ENCODE measurements at regions not wholly inside any gene's neighbourhood (a gene's known extent, or its start where the extent isn't known, plus 50 kb on each side); places are given as distances from the start of the nearest gene placed in this dataset.
"Not testable (repeated sequence)": the region's sequence is repeated elsewhere in the genome, so short reads cannot be mapped to it uniquely, and the experiment has no call there.

- DNase-seq (ENCODE audit: low spot score): no peak
Measured at GRCh38 chr5:67934976-67935375, 280.6 kb upstream of the PIK3R1 start.

DNA sequence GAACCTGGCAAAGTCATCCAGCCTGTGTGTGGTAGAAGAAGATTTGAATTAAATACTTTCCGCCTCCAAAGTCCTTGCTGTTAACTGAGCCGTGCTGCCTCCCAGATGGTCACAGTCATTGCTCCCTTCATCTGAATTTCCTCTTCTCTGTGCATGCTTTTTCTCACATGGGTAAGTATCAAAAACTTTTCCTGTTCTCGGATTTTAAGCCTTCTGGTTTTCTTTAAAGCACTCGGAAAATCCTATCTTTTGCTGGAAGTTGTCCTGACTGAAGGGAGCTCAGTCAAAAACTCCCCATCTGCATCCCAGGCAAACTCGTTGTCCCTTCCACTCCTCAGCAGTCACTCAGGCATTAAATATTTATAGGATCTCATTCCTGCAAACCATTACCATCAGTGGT, 290.0 kb upstream of the PIK3R1 start:
- no peak for DNase-seq (ENCODE audit: low spot score)

DNA sequence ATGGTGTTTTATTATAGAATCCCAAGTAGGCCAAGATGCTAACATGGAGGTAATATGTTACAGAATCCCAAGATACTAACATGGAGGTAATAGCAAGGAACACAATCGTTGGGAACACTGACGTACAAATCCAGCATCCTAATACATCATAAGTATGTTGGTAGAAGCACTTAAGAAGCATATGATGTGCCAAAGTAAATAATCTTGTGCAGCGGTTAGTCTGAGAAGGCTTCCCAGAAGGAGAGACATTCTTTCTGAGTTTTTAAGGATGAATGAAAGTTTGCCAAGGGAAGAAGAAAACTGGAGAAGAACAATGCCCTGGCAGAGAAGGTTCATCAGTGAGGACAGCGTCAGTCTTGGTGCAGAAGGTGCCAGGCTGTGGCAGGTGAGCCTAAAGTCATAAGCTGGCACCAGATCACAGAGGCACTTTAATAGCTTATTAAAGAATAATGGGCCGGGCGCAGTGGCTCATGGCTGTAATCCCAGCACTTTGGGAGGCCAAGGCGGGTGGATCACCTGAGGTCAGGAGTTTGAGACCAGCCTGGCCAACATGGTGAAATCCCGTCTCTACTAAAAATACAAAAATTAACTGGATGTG, 294.5 kb upstream of the PIK3R1 start:
- DNase-seq (ENCODE audit: low spot score): no peak

DNA sequence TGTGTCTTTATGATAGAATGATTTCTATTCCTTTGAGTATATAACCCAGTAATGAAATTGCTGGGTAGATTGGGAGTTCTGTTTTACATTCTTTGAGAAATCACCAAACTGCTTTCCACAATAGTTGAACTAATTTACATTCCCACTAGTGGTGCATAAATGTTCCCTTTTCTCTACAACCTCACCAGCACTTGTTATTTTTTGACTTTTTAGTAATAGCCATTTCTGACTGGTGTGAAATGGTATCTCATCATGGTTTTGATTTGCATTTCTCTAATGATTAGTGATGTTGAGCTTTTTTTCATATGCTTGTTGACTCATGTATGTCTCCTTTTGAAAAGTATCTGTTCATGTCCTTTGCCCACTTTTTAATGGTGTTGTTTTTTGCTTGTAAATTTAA, 296.0 kb upstream of the PIK3R1 start:
- not testable (repeated sequence) for DNase-seq (ENCODE audit: low spot score)

GRCh38 chr5:67917561-67917960, 298.0 kb upstream of the PIK3R1 start:
- DNase-seq (ENCODE audit: low spot score): no peak

DNA sequence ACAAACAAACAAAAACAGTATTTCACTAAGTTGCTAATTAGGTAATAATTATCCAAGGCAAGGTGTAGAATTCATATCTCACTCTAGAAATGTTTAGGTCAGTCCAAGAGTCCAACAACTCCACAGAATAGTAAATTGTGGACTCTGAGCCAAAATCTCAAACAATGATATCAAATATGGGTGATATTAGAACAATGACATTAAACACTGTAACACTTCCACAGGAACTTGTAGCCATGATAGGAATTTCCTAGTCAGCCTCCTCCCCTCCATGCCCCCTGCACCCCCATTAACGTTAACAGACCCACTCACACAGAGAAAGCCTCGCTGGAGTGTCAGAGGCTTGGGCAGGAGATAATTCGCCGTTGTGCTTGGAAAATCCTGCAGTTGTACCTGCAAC, 305.0 kb upstream of the PIK3R1 start:
- no peak for DNase-seq (ENCODE audit: low spot score)

DNA sequence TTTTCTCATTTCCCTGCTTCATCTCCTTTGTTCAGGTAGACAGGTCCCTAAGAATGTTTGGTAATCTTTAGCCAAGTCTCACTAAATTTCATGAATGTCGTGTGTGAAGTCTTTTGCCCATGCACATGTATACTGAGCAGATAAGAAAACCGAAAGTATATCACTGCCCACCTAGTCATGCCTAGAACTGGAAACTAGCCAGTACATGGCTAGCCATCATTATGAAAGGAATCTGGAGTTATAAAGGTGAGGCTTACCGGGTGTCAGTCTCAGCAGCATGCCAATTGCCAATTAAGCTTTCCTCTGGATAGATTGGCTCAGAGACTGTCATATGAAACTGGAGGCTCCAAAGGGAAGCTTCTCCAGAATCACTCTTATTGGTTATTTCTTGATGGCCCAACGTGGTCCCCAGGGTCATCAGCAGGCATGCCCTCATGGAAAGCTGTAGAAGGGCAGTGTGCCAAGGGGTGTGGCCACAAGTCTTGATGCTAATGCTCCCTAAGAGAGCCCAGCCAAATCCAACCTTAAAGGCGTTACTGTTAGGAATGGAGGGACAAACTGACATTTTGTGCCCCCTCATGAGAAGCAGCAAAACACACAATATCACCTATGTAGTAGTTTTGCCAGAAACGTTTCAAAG, 307.3 kb upstream of the PIK3R1 start:
- DNase-seq (ENCODE audit: low spot score): no peak

- no peak for DNase-seq (ENCODE audit: low spot score)
Measured at GRCh38 chr5:67904366-67904765, 311.2 kb upstream of the PIK3R1 start.

DNA sequence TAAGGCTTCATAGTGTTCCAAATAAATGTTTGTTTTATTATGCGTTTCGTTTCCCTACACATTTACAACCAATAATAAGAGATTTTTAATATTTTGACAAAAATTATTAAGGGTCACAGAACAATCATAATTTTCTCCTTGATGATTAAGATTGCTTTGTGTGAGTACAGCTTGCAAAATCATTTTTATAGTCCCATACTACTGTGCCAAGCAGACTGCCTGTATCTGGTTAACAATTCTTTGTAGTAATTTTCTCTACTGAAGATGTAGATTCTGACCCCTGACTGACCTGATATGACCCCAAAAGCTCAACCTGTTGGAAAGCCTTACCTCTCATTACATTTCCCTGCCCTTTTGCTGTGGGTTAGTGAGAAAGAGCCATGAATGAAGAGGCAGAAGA, 311.9 kb upstream of the PIK3R1 start:
- DNase-seq (ENCODE audit: low spot score): no peak

- DNase-seq (ENCODE audit: low spot score): no peak
Measured at GRCh38 chr5:67903121-67903520, 312.4 kb upstream of the PIK3R1 start.

GRCh38 chr5:67902497-67902830, 313.1 kb upstream of the PIK3R1 start:
- DNase-seq (ENCODE audit: low spot score): no peak

- DNase-seq (ENCODE audit: low spot score): no peak
Measured at GRCh38 chr5:67901814-67902496, 313.6 kb upstream of the PIK3R1 start.

DNA sequence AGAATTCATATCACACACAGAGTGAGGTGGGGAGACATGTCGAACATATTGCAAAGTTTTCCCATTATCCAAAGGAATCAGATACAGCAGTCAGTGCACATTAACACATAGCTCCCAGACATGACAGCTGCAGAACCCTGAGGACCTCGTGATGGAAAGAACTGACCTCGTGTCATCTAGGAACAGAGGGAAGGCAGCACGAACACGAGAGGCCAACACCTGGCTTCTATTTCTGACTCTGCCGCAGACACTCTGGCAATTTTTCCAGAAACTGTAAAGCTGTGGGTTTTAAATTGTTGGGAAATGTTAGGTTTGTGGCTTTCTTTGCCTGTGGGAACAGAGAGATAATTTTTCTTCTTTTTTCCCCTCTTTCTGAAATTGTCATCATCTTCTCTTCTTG, 315.0 kb upstream of the PIK3R1 start:
- no peak for DNase-seq (ENCODE audit: low spot score)

- no peak for DNase-seq (ENCODE audit: low spot score)
Measured at GRCh38 chr5:67897980-67898379, 317.6 kb upstream of the PIK3R1 start.

DNA sequence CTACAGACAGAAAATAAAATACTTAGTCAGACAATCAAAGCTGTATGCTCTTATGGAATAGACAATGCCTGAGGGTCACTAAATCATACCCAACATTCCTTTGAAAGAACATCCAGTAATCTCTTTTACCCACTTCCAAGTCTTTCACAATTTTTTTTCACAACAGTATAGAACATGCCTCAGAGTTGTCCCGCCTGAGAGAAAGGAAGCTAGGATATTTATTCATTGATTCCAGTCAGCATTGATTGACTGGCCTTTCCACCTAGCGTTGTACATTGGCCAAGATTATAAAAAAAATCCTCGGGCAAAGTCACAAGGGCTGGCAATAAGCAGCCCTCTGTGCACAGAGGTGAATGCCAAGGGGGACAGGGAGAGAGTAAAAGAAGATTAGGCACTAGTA, 318.1 kb upstream of the PIK3R1 start:
- DNase-seq (ENCODE audit: low spot score): no peak

DNA sequence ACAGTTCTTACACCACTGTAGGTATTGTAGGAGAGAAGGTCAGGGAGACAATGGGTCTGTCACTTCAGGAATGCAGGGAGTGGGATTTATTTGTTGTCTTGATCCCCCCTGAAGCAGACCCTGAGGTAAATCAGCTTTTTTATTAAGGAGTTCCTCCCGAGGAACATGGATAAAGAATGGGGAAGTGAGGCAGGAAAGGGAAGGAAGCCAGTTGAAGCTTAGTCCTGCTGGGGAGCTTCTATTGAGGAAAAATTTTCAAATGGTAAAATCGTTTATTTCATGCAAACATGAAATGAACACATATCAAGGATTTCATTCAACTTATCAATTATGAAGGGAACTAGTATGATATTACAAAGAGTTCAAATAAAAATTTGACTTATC, 318.6 kb upstream of the PIK3R1 start:
- DNase-seq (ENCODE audit: low spot score): no peak

DNA sequence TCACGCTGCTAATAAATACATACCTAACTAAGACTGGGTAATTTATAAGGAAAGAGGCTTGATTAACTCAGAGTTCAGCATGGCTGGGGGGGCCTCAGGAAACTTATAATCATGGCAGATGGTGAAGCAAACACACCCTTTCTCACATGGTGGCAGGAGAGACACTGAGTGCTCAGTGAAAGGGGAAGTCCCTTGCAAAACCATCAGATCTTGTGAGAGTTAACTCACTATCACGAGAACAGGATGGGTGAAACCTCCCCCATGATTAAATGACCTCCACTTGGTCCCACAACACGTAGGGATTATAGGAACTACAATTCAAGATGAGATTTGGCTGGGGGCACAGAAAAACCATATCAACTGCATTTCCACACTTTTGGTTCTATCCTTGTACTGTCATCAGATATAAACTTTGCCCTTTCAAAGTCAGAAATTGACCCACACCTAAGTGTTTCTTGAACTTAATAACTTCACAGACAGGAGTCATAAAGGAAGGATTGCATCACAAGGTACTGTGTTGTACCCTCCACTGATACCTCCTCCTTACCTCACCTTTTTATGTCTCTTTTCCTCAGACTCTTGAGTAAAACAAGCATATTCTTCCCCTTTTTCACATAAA, 319.1 kb upstream of the PIK3R1 start:
- no peak for DNase-seq (ENCODE audit: low spot score)

GRCh38 chr5:67889870-67890269, 325.7 kb upstream of the PIK3R1 start:
- DNase-seq (ENCODE audit: low spot score): not testable (repeated sequence)

DNA sequence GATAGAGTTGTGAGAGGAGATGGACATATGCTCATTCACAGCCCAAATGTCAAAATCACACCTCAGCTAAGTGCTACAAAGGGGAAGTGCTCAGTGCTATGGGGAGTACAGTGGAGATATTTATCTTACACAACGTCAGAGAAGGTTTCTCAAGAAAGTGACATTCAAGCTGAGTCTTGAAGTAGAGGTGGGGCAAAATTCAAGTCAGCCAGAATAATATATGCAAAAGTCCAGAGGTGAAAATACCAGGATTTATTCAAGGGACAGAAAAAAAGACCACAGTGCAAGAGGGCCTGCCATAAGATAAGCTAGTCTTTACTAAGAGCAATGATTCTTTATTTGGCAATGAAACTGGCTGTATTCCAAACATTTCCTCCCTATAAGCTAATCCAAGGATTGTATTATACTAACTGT, 327.8 kb upstream of the PIK3R1 start:
- no peak for DNase-seq (ENCODE audit: low spot score)

GRCh38 chr5:67886761-67887160, 328.8 kb upstream of the PIK3R1 start:
- DNase-seq (ENCODE audit: low spot score): no peak

DNA sequence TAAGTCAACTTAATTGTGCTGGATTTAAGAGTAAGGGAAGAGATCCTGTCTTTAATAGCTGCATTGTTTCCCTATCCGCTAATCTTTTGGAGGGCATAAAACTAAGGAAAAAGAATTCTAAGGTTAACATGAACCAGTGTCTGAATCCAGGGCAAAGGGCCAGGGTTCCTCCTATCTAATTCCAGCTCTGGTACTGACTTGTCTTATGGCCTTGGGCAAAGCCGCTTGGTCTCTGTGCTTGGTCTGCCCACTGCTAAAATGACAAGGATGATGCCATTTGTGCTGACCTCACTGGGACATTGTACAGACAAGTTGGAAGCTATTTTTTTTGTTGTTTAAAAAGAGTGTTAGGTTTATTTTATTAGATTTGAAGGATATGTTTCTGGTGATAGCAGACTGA, 334.7 kb upstream of the PIK3R1 start:
- DNase-seq (ENCODE audit: low spot score): peak; percentile 28

- no peak for DNase-seq (ENCODE audit: low spot score)
Measured at GRCh38 chr5:67880511-67880805, 335.1 kb upstream of the PIK3R1 start.

- peak; percentile 61 for DNase-seq (ENCODE audit: low spot score)
Measured at GRCh38 chr5:67879620-67880510, 335.7 kb upstream of the PIK3R1 start.
